ENCODE measurements at regions not wholly inside any gene's neighbourhood (a gene's known extent, or its start where the extent isn't known, plus 50 kb on each side); places are given as distances from the start of the nearest gene placed in this dataset.

GRCh38 chr6:90770778-90771177, 183.9 kb upstream of the MAP3K7 start:
- TF ChIP-seq, protein P1, sequence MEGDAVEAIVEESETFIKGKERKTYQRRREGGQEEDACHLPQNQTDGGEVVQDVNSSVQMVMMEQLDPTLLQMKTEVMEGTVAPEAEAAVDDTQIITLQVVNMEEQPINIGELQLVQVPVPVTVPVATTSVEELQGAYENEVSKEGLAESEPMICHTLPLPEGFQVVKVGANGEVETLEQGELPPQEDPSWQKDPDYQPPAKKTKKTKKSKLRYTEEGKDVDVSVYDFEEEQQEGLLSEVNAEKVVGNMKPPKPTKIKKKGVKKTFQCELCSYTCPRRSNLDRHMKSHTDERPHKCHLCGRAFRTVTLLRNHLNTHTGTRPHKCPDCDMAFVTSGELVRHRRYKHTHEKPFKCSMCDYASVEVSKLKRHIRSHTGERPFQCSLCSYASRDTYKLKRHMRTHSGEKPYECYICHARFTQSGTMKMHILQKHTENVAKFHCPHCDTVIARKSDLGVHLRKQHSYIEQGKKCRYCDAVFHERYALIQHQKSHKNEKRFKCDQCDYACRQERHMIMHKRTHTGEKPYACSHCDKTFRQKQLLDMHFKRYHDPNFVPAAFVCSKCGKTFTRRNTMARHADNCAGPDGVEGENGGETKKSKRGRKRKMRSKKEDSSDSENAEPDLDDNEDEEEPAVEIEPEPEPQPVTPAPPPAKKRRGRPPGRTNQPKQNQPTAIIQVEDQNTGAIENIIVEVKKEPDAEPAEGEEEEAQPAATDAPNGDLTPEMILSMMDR (optimal IDR thresholded peaks at IDR 0.05 in 1 of 3, IDR thresholded peaks at IDR 0.05 in 1 of 3, conservative IDR thresholded peaks at IDR 0.05 in 1 of 3; ENCODE audit: extremely low read depth in 1 of 3, insufficient read depth in 2 of 3, low read length in 3 of 3), result no peak
- no peak for TF ChIP-seq EZH2 (IDR thresholded peaks at IDR 0.05; ENCODE audit: low read length)

All from keratinocyte (primary cell).